Glutamatergic neuron (in vitro differentiated cells): ENCODE measurements at regions not wholly inside any gene's neighbourhood (a gene's known extent, or its start where the extent isn't known, plus 50 kb on each side); places are given as distances from the start of the nearest gene placed in this dataset.

ENCODE experiments used
- DNase-seq: peaks from one replicate; pipeline ENCODE4 v3.0.0; 2022
- H3K27ac Mint-ChIP-seq: one replicate; pipeline ENCODE4 v1.8.0; 2020; ENCODE audit warnings: mild to moderate bottlenecking, mixed read lengths, inconsistent platforms; ENCODE audit not compliant: unreplicated experiment
- H3K27me3 Mint-ChIP-seq: one replicate; pipeline ENCODE4 v1.8.0; 2020; ENCODE audit warnings: mild to moderate bottlenecking, moderate library complexity, mixed read lengths, inconsistent platforms; ENCODE audit not compliant: unreplicated experiment
- H3K36me3 Mint-ChIP-seq: one replicate; pipeline ENCODE4 v1.8.0; 2020; ENCODE audit warnings: mild to moderate bottlenecking, mixed read lengths, inconsistent platforms; ENCODE audit not compliant: unreplicated experiment
- H3K4me1 Mint-ChIP-seq: one replicate; pipeline ENCODE4 v1.8.0; 2020; ENCODE audit warnings: mild to moderate bottlenecking, low read depth, mixed read lengths, inconsistent platforms; ENCODE audit not compliant: unreplicated experiment
- H3K4me3 Mint-ChIP-seq: one replicate; pipeline ENCODE4 v1.8.0; 2020; ENCODE audit warnings: mild to moderate bottlenecking, mixed read lengths, inconsistent platforms; ENCODE audit not compliant: unreplicated experiment
- H3K9me3 Mint-ChIP-seq: one replicate; pipeline ENCODE4 v1.8.0; 2020; ENCODE audit warnings: mild to moderate bottlenecking, moderate library complexity, mixed read lengths, inconsistent platforms; ENCODE audit not compliant: unreplicated experiment
- CTCF ChIP-seq: fragments of 200-600 bp; sonication (generic); IDR thresholded peaks from one replicate; pipeline ENCODE4 v1.5.0; 2021; ENCODE audit not compliant: partially characterized antibody, unreplicated experiment

- Mint-ChIP-seq H3K9me3 (no peaks in the 10 kb centered on the region), H3K27me3 (no peaks in the 10 kb centered on the region), H3K27ac (no peak overlapping the region), H3K4me1 (no peaks in the 10 kb centered on the region), H3K4me3 (no peak overlapping the region), H3K36me3 (no peaks in the 10 kb centered on the region)
- DNase-seq: no peak
- no peak for TF ChIP-seq CTCF
Observed at GRCh38 chr3:69651765-69652164, 87.5 kb upstream of the MITF start.

DNA sequence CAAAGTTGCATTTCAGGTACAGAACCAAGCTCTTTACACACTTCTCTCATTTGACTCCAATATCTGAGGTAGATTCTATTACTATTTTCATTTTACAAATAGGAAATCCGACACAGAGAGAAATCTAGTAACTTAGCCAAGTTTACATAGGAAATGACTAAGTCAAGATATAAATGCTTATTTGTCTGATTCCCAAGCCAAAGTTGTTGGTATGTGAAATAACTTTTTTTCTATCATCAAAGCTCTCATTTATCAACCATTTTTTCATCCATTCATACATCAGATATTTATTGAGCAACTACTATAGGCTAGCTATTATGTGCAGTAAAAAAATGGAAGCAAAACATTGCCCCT, 89.2 kb upstream of the MITF start:
- TF ChIP-seq CTCF: no peak
- H3K36me3 Mint-ChIP-seq: no peaks in the 10 kb centered on the region
- H3K4me3 Mint-ChIP-seq: no peak overlapping the region
- H3K9me3 Mint-ChIP-seq: no peaks in the 10 kb centered on the region
- H3K27ac Mint-ChIP-seq: no peak overlapping the region
- DNase-seq: no peak
- no peaks in the 10 kb centered on the region for H3K27me3 Mint-ChIP-seq
- H3K4me1 Mint-ChIP-seq: no peaks in the 10 kb centered on the region

DNA sequence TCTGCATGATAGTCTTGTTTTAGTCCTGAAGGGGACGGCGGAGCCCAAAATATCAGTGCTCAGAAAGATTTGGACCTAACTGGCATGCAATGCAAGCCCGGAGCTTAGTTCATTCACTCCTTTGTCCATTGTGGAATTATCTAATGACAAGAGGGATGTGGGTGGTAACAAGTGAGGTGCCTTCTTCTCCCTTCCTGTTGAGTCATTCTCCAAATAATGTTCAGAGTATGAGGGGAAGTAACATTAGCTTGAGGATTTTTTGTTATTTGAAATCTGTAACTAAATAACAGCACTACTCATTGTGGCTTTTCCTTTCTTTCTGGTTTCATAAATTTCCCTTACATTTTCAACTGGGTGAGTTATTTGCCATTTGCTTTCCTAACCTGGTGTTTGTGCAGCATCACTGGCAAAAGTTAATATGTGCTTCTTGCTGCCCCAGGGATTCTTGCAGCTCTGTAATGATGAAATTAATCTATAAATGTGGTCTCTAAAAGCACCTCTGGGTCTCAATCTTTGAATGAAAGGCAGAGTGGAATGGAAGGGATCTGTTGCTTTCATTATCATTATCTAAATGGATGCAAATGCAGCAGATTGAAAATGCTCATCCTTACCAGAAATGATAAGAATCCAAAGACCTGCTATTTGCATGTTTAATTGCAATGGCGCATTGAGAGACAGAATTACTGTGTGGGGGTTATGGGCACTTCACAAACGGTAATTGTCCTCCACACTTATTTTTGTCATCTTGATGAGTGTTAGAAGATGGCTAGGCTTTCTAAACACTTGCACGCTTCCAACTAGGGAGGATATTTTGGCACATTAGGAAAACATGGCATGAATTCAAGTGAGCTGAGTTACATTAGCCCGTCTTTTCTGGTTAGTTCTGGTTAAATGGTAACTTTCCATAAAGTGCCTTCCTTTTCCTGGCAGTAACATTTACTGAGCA, 89.9 kb upstream of the MITF start:
- DNase-seq: no peak
- Mint-ChIP-seq H3K27me3 (no peaks in the 10 kb centered on the region), H3K9me3 (no peaks in the 10 kb centered on the region), H3K4me1 (no peaks in the 10 kb centered on the region), H3K36me3 (no peaks in the 10 kb centered on the region), H3K27ac (no peak overlapping the region), H3K4me3 (no peak overlapping the region)
- TF ChIP-seq CTCF: no peak

- no peaks in the 10 kb centered on the region for H3K27me3 Mint-ChIP-seq
- H3K9me3 Mint-ChIP-seq: no peaks in the 10 kb centered on the region
- H3K36me3 Mint-ChIP-seq: no peaks in the 10 kb centered on the region
- H3K27ac Mint-ChIP-seq: no peak overlapping the region
- no peak for TF ChIP-seq CTCF
- no peak overlapping the region for H3K4me3 Mint-ChIP-seq
- H3K4me1 Mint-ChIP-seq: no peaks in the 10 kb centered on the region
- no peak for DNase-seq
Observed at GRCh38 chr3:69648126-69648525, 91.1 kb upstream of the MITF start.

GRCh38 chr3:69647511-69648110, 91.7 kb upstream of the MITF start:
- DNase-seq: no peak
- Mint-ChIP-seq H3K27ac (no peak overlapping the region), H3K4me1 (no peaks in the 10 kb centered on the region), H3K9me3 (no peaks in the 10 kb centered on the region), H3K4me3 (no peak overlapping the region), H3K27me3 (no peaks in the 10 kb centered on the region), H3K36me3 (no peaks in the 10 kb centered on the region)
- no peak for TF ChIP-seq CTCF
